PC-3 (cell line): ENCODE measurements at regions not wholly inside any gene's neighbourhood (a gene's known extent, or its start where the extent isn't known, plus 50 kb on each side); places are given as distances from the start of the nearest gene placed in this dataset.

Experiments
- EZH2 ChIP-seq: fragments of 300-600 bp; sonication (generic); IDR thresholded peaks from one replicate; pipeline ENCODE4 v1.6.1; 2017; ENCODE audit warnings: antibody characterized with exemption, mild to moderate bottlenecking, low read length; ENCODE audit not compliant: unreplicated experiment
- EZH2phosphoT487 ChIP-seq: fragments of 300-600 bp; sonication (generic); IDR thresholded peaks from 2 replicates; pipeline ENCODE4 v1.6.1; 2018; ENCODE audit warnings: mild to moderate bottlenecking, antibody characterized with exemption, low read length, borderline replicate concordance
- TF ChIP-seq, protein P1 (sequence below): fragments of 300-600 bp; sonication (generic); conservative IDR thresholded peaks from 2 replicates; pipeline ENCODE4 v1.5.1; 2017; ENCODE audit warnings: antibody characterized with exemption, low read depth, mild to moderate bottlenecking, low read length

GRCh38 chr1:30102605-30103004, 620.8 kb downstream of the MATN1 start:
- TF ChIP-seq, protein P1, sequence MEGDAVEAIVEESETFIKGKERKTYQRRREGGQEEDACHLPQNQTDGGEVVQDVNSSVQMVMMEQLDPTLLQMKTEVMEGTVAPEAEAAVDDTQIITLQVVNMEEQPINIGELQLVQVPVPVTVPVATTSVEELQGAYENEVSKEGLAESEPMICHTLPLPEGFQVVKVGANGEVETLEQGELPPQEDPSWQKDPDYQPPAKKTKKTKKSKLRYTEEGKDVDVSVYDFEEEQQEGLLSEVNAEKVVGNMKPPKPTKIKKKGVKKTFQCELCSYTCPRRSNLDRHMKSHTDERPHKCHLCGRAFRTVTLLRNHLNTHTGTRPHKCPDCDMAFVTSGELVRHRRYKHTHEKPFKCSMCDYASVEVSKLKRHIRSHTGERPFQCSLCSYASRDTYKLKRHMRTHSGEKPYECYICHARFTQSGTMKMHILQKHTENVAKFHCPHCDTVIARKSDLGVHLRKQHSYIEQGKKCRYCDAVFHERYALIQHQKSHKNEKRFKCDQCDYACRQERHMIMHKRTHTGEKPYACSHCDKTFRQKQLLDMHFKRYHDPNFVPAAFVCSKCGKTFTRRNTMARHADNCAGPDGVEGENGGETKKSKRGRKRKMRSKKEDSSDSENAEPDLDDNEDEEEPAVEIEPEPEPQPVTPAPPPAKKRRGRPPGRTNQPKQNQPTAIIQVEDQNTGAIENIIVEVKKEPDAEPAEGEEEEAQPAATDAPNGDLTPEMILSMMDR: no peak
- no peak for TF ChIP-seq EZH2
- no peak for TF ChIP-seq EZH2phosphoT487
